ENCODE measurements at regions not wholly inside any gene's neighbourhood (a gene's known extent, or its start where the extent isn't known, plus 50 kb on each side); places are given as distances from the start of the nearest gene placed in this dataset.
"Not testable (repeated sequence)": the region's sequence is repeated elsewhere in the genome, so short reads cannot be mapped to it uniquely, and the experiment has no call there.

GRCh38 chr1:90346349-90346748 is 351.4 kb downstream of the ZNF326 start:
- no peak for FAIRE-seq

- FAIRE-seq = no peak
These were observed 350.2 kb downstream of the ZNF326 start for GRCh38 chr1:90344963-90345730.

DNA sequence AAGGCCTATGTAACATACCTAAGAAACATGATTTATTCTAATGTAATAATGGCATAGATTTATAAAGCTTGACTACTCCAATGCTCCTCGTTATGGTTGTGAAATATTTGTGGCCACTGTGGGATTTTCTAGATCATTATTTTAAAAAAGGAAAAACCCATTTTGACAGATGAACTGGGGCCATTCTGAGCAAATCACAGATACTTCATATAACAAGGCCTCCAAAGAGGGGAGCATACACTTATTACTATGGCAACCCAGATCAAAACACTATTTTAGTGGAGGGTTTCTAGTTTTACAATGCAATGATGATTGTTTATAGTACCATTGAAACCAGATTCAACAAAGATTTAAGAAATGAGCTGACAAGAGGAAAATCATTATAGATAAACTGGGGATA is 346.6 kb downstream of the ZNF326 start:
- FAIRE-seq = no peak

DNA sequence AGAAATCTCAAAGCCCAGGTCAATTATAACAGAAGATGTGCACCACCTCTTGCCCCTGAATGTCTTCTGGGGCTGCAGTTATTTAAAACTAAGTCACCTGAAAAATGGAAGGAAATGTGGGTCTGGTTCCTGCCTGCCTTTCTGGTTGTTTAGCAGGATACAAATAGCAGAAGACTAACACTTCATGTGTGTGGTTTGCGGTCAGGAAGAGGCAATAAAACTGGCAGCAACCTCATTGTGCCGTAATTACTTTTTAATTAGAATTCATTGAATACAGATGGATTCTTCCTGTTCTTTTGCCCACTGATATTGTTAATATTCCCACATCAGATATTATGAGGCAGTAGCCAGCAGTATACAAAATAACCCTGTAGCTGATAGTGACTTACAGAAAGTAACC is 345.7 kb downstream of the ZNF326 start:
- no peak for FAIRE-seq

DNA sequence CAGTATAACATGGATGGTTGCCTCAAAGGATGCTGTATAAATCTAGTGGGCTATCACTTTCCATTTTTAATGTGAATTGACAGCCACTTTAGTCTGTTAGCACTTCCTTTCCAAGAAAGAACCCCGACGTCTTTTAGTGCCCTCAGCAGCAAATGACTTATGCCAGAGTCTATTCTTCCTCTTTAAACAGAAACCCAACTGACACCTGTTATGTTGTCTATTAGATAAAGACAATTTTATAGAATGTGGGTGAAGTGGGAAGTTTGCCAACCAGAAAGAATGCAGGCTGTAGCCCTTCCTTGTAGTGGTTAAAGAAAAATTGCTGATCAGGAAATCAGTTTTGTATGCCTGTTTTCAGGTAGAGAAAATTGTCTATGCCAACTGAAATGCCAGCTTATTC is 344.9 kb downstream of the ZNF326 start:
- FAIRE-seq = no peak

- no peak for FAIRE-seq
These were observed 341.8 kb downstream of the ZNF326 start for GRCh38 chr1:90336552-90337324.

- no peak for FAIRE-seq
These were observed 340.6 kb downstream of the ZNF326 start for GRCh38 chr1:90335558-90335957.

GRCh38 chr1:90334137-90334536 is 339.2 kb downstream of the ZNF326 start:
- FAIRE-seq = no peak

- FAIRE-seq = no peak
These were observed 330.3 kb downstream of the ZNF326 start for GRCh38 chr1:90325168-90325567.

DNA sequence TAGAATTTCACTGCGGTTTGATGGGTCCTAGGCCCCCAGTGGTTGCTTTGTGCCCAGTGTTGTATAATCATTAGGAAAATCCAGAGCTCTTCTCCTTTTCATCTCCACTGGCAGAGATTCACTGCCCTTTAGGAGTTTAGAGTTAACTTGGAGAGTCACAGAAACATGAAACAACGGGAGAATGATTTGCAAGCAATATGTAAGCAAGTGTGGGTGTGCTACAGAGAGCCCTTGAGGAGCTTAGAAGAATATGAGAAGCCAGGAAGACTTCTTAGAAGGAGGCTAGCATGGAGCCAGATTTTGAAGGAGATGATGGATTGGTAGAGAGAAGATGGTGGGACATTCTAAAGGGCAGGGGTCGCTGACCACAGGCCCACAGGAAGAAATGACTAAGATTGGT is 327.3 kb downstream of the ZNF326 start:
- no peak for FAIRE-seq

GRCh38 chr1:90319918-90320317 is 325.0 kb downstream of the ZNF326 start:
- FAIRE-seq = no peak

GRCh38 chr1:90318431-90318830 is 323.5 kb downstream of the ZNF326 start:
- no peak for FAIRE-seq

DNA sequence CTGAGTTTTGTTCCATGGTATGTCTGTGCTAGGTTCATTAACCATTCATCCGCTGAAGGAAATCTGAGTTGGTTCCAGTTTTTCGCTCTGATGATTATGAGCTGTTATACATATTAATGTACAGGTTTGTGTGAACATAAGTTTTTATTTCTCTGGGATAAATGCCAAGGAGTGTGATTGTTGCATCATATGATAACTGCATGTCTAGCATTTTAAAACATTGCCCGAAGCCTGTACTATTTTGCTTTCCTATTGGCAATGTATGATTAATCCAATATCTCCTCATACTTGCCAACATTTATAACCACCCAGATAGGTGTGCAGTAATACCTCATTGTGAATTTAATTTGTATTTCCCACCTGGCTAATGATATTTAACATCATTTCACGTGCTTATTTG is 322.7 kb downstream of the ZNF326 start:
- no peak for FAIRE-seq

GRCh38 chr1:90314533-90314932 is 319.6 kb downstream of the ZNF326 start:
- FAIRE-seq = no peak

- FAIRE-seq = no peak
These were observed 318.9 kb downstream of the ZNF326 start for GRCh38 chr1:90313778-90314177.

DNA sequence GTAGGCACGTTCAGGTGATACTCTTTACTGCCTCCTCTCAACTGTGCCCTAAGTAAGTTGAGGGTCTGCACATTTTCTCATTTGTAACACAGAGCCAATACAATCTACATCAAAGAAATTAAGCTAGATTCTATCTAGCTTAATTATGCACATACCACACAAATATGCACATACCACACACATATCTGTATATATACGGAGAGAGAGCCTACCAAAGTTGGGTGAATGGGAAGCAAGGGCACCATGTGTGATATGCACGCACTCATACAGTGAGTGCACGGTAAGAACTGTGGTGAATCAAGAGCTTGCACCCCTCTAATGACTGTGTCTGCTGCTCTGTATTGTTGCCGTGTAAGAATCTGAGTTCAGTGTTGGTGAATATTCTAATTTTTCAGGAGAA is 314.9 kb downstream of the ZNF326 start:
- no peak for FAIRE-seq

DNA sequence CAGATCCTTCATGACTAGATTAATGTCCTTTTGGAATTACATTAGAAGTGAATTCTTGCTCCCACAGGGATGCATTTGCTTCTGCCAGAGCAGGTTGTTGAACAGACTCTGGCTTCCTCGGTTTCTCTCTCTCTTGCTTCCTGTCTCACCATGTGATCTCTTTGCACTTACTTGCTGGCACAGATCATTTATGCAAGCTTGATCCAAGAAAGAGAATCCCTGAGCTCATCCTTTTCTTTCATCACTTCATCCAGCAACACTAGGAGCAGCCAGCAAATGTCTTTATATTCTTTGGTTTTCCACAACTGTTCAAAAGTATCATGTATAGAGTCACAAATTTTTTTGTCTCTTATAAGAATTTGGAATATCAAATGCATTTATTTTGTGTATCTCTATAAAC is 313.5 kb downstream of the ZNF326 start:
- no peak for FAIRE-seq

- FAIRE-seq = no peak
These were observed 310.7 kb downstream of the ZNF326 start for GRCh38 chr1:90305577-90305976.

- no peak for FAIRE-seq
These were observed 301.4 kb downstream of the ZNF326 start for GRCh38 chr1:90296327-90296726.

GRCh38 chr1:90295534-90295933 is 300.6 kb downstream of the ZNF326 start:
- FAIRE-seq = no peak

GRCh38 chr1:90291431-90292216 is 296.7 kb downstream of the ZNF326 start:
- no peak for FAIRE-seq

DNA sequence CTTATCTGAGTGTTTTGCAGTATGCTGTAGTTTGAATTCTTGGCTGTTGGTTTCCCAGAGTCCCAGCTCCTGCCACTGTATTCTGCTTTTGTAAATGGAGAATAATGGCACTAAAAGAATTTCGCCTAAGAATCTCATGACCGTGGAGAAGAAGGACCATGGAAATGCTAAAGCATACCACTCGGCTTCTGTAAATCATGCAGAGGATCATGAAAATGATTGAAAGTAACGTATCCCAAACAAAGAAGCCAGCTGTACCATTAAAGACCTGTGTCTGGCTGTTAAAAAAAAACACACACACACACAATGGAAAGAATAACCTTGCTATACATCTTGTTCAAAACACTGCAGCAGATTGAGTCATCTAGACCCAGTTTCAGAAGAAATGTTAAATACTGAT is 287.9 kb downstream of the ZNF326 start:
- FAIRE-seq = no peak

- not testable (repeated sequence) for FAIRE-seq
These were observed 287.0 kb downstream of the ZNF326 start for GRCh38 chr1:90281886-90282285.

GRCh38 chr1:90277270-90277669 is 282.4 kb downstream of the ZNF326 start:
- no peak for FAIRE-seq

Measured in endometrium (tissue), 2 donors.